Bronchial epithelial cell (primary cell): ENCODE measurements at regions not wholly inside any gene's neighbourhood (a gene's known extent, or its start where the extent isn't known, plus 50 kb on each side); places are given as distances from the start of the nearest gene placed in this dataset.
A peak's percentile ranks its signal among the peaks of the same experiment; 100 is the strongest.

Source experiments
- DNase-seq: peaks from one replicate; pipeline ENCODE4 v3.0.0-alpha.2; 2010; ENCODE audit warnings: low read depth
- FAIRE-seq: peaks from 2 replicates; lab custom pipeline; 2011; peaks lifted over from hg19 to GRCh38; lab: Jason Lieb, UNC
- H3K27me3 ChIP-seq: 2 replicates; pipeline ENCODE4 v1.5.1; 2011; ENCODE audit warnings: low read length; ENCODE audit not compliant: control insufficient read depth, insufficient read depth
- H3K36me3 ChIP-seq: 2 replicates; pipeline ENCODE4 v1.5.1; 2011; ENCODE audit warnings: low read length; ENCODE audit not compliant: control insufficient read depth, insufficient read depth
- H3K4me3 ChIP-seq: 2 replicates; pipeline ENCODE4 v1.5.1; 2011; ENCODE audit warnings: mild to moderate bottlenecking, low read depth, low read length, control low read depth
- CTCF ChIP-seq: IDR thresholded peaks from 2 replicates; pipeline ENCODE4 v1.5.1; 2011; ENCODE audit warnings: mild to moderate bottlenecking, moderate library complexity, low read length, control low read depth, inconsistent platforms; ENCODE audit not compliant: insufficient read depth, severe bottlenecking

- H3K4me3 ChIP-seq = no peak overlapping the region
- DNase-seq (peak; percentile 28), FAIRE-seq (no peak)
- H3K36me3 ChIP-seq = no peaks in the 10 kb centered on the region
- no peaks in the 10 kb centered on the region for H3K27me3 ChIP-seq
- no peak for TF ChIP-seq CTCF
Measured at GRCh38 chrX:144275367-144275766, 391.5 kb downstream of the UBE2NL start.

- TF ChIP-seq CTCF = no peak
- no peak for DNase-seq
- H3K27me3 ChIP-seq = no peaks in the 10 kb centered on the region
- H3K4me3 ChIP-seq = no peak overlapping the region
- no peak for FAIRE-seq
- no peaks in the 10 kb centered on the region for H3K36me3 ChIP-seq
Measured at GRCh38 chrX:144275843-144276242, 392.0 kb downstream of the UBE2NL start.

GRCh38 chrX:144293229-144293628 is 409.4 kb downstream of the UBE2NL start:
- DNase-seq = no peak
- FAIRE-seq = peak; percentile 58
- TF ChIP-seq CTCF = no peak

GRCh38 chrX:144295921-144296320 is 412.1 kb downstream of the UBE2NL start:
- Histone ChIP-seq H3K27me3 (no peaks in the 10 kb centered on the region), H3K36me3 (no peaks in the 10 kb centered on the region), H3K4me3 (no peak overlapping the region)
- no peak for TF ChIP-seq CTCF
- FAIRE-seq (no peak), DNase-seq (no peak)

More at GRCh38 chrX:144293229-144293628, 409.4 kb downstream of the UBE2NL start:
- Histone ChIP-seq H3K4me3 (no peak overlapping the region), H3K36me3 (no peaks in the 10 kb centered on the region), H3K27me3 (no peaks in the 10 kb centered on the region)

- TF ChIP-seq CTCF = no peak
- Histone ChIP-seq H3K27me3 (no peaks in the 10 kb centered on the region), H3K36me3 (no peaks in the 10 kb centered on the region), H3K4me3 (no peak overlapping the region)
- no peak for FAIRE-seq
- DNase-seq = no peak
Measured at GRCh38 chrX:144297221-144297620, 413.4 kb downstream of the UBE2NL start.

- no peak overlapping the region for H3K4me3 ChIP-seq
- H3K27me3 ChIP-seq = no peaks in the 10 kb centered on the region
- DNase-seq = no peak
- H3K36me3 ChIP-seq = no peaks in the 10 kb centered on the region
- no peak for FAIRE-seq
- no peak for TF ChIP-seq CTCF
Measured at GRCh38 chrX:144327495-144327894, 443.6 kb downstream of the UBE2NL start.
